ENCODE measurements at regions not wholly inside any gene's neighbourhood (a gene's known extent, or its start where the extent isn't known, plus 50 kb on each side); places are given as distances from the start of the nearest gene placed in this dataset.

GRCh38 chr1:4975856-4976255 is 321.4 kb downstream of the AJAP1 start:
- TF ChIP-seq POLR2AphosphoS5 (IDR thresholded peaks at IDR 0.05) (no peak), POLR2A (IDR thresholded peaks at IDR 0.05) (no peak), CTCF (IDR thresholded peaks at IDR 0.05) (no peak), EP300 (IDR thresholded peaks at IDR 0.05) (no peak)
